Suppressor macrophage (primary cell): ENCODE measurements at regions not wholly inside any gene's neighbourhood (a gene's known extent, or its start where the extent isn't known, plus 50 kb on each side); places are given as distances from the start of the nearest gene placed in this dataset.

Experiments used
- DNase-seq, 4 experiments: peaks; one replicate each; pipeline ENCODE4 v3.0.0-alpha.2; 2020 to 2022

GRCh38 chr18:61948846-61949438 is 56.1 kb upstream of the RNF152 start:
- DNase-seq: no peak

GRCh38 chr18:61948281-61948741 is 55.5 kb upstream of the RNF152 start:
- DNase-seq: no peak

- DNase-seq: no peak
These were observed 53.6 kb upstream of the RNF152 start for GRCh38 chr18:61946449-61946848.

GRCh38 chr18:61943175-61943964 is 50.6 kb upstream of the RNF152 start:
- DNase-seq: no peak
